ENCODE measurements at regions not wholly inside any gene's neighbourhood (a gene's known extent, or its start where the extent isn't known, plus 50 kb on each side); places are given as distances from the start of the nearest gene placed in this dataset.

DNA sequence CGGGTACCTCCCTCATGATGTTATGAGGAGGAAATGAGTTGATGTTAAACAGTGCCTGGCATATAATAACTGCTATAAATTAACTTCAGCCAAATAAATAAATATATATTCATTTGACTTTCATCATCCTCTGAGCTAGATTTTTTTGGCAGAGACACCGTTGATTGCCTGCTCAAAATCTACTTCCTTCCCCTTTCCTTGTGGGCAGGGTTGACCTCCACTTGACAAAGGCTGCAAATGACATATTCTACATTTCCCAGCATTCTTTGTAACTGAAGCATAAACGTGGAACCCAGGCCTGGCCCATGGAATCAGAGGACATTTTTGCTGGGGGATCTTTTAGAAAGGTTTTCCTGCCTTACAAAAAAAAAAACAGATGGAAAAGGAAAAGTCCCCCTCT, 177.8 kb downstream of the TXNL1 start:
- Histone ChIP-seq H3K4me1 (ENCODE audit: control insufficient read depth, insufficient read depth, low read length) (no peaks in the 10 kb centered on the region), H3K4me3 (ENCODE audit: low read depth, low read length) (no peak overlapping the region), H3K9me3 (ENCODE audit: control insufficient read depth, insufficient read depth, low read depth, low read length) (no peaks in the 10 kb centered on the region), H3K27ac (ENCODE audit: extremely low read depth, low read depth, low read length) (no peak overlapping the region), H3K36me3 (ENCODE audit: control insufficient read depth in 2 of 2, insufficient read depth in 1 of 2, low read length in 2 of 2) (no peaks in the 10 kb centered on the region)
- ChIA-PET CTCF (no interaction called here), POLR2A (no interaction called here)
- no peak for TF ChIP-seq MEIS1 (CRISPR knock-in tag; IDR thresholded peaks at IDR 0.05; ENCODE audit: borderline replicate concordance)
- no peak for TF ChIP-seq GLIS2 (tag by site-specific recombination; IDR thresholded peaks at IDR 0.05)
- no peak for TF ChIP-seq ZNF239 (tag by site-specific recombination; IDR thresholded peaks at IDR 0.05)
- TF ChIP-seq ZSCAN30 (tag by site-specific recombination; IDR thresholded peaks at IDR 0.05): no peak
- TF ChIP-seq SCRT2 (tag by site-specific recombination; IDR thresholded peaks at IDR 0.05): no peak
- no peak for TF ChIP-seq ZNF302 (tag by site-specific recombination; IDR thresholded peaks at IDR 0.05; ENCODE audit: low read depth)
- no peak for TF ChIP-seq ZNF155 (tag by site-specific recombination; IDR thresholded peaks at IDR 0.05)
- TF ChIP-seq, protein P1, sequence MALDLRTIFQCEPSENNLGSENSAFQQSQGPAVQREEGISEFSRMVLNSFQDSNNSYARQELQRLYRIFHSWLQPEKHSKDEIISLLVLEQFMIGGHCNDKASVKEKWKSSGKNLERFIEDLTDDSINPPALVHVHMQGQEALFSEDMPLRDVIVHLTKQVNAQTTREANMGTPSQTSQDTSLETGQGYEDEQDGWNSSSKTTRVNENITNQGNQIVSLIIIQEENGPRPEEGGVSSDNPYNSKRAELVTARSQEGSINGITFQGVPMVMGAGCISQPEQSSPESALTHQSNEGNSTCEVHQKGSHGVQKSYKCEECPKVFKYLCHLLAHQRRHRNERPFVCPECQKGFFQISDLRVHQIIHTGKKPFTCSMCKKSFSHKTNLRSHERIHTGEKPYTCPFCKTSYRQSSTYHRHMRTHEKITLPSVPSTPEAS (tag by site-specific recombination; IDR thresholded peaks at IDR 0.05): no peak
- TF ChIP-seq ZNF354C (tag by site-specific recombination; IDR thresholded peaks at IDR 0.05; ENCODE audit: borderline replicate concordance, low read depth): no peak
- no peak for TF ChIP-seq GLI4 (tag by site-specific recombination; IDR thresholded peaks at IDR 0.05)
- TF ChIP-seq, protein P2, sequence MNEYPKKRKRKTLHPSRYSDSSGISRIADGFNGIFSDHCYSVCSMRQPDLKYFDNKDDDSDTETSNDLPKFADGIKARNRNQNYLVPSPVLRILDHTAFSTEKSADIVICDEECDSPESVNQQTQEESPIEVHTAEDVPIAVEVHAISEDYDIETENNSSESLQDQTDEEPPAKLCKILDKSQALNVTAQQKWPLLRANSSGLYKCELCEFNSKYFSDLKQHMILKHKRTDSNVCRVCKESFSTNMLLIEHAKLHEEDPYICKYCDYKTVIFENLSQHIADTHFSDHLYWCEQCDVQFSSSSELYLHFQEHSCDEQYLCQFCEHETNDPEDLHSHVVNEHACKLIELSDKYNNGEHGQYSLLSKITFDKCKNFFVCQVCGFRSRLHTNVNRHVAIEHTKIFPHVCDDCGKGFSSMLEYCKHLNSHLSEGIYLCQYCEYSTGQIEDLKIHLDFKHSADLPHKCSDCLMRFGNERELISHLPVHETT (tag by site-specific recombination; IDR thresholded peaks at IDR 0.05): no peak
- TF ChIP-seq ZNF555 (tag by site-specific recombination; conservative IDR thresholded peaks at IDR 0.05): no peak
- TF ChIP-seq, protein P3, sequence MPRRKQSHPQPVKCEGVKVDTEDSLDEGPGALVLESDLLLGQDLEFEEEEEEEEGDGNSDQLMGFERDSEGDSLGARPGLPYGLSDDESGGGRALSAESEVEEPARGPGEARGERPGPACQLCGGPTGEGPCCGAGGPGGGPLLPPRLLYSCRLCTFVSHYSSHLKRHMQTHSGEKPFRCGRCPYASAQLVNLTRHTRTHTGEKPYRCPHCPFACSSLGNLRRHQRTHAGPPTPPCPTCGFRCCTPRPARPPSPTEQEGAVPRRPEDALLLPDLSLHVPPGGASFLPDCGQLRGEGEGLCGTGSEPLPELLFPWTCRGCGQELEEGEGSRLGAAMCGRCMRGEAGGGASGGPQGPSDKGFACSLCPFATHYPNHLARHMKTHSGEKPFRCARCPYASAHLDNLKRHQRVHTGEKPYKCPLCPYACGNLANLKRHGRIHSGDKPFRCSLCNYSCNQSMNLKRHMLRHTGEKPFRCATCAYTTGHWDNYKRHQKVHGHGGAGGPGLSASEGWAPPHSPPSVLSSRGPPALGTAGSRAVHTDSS (tag by site-specific recombination; IDR thresholded peaks at IDR 0.05): no peak

DNA sequence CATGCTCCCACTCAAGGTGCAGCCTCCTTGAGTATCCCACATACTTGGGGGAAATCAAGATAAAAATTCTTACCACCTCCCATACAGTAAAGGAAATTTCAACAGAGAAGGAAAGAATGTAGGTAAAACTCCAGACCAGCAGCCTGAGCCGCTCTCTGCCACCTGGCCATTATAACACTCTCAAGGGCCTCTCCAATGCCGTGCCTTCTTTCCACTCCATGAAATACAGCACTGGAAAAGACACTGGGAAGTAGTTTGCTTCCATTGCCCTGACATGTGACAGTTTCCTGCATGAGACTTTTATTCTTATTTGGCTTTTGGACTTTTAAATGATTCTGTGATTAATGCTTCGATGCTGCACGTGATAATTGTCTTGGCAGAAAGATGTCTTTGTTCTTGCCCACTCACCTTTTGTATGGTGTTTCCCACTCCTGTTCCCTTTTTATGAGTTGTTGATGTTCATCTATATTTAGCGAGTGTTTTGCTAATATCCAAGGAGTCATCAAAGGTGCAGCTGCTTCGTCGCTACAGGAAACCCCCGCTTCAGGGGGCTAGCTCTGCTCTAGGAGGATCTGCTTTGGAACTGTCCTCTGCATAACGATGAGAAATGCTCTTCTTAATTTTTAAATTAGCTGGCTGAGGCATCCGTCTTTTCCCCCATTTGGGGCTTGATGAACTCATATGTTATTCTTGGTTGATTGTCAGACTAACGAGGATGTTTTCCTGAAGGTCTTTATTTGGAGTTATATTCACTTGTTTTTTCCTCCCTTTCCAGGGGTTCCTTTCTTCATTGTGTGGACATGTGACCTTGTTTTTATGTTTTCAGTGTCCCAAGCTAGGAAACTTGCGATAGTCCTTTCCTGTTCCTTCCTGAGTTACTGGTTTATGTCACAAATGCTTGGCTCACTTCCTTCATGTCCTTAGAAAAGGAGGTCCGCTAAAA, 179.4 kb downstream of the TXNL1 start:
- ChIA-PET POLR2A (no interaction called here), CTCF (interaction anchor here (0.6 to 1.1 kb wide), 2 partner anchors 17 to 62 kb away, joined by 3 to 5 read pairs; no protein-coding TSS in a partner anchor)
- Histone ChIP-seq H3K4me3 (ENCODE audit: low read depth, low read length) (no peak overlapping the region), H3K27ac (ENCODE audit: extremely low read depth, low read depth, low read length) (no peak overlapping the region), H3K9me3 (ENCODE audit: control insufficient read depth, insufficient read depth, low read depth, low read length) (no peaks in the 10 kb centered on the region), H3K4me1 (ENCODE audit: control insufficient read depth, insufficient read depth, low read length) (no peaks in the 10 kb centered on the region), H3K36me3 (ENCODE audit: control insufficient read depth in 2 of 2, insufficient read depth in 1 of 2, low read length in 2 of 2) (no peaks in the 10 kb centered on the region)
- TF ChIP-seq PRDM1 (tag by site-specific recombination; IDR thresholded peaks at IDR 0.05) (no peak), ZNF747 (tag by site-specific recombination; IDR thresholded peaks at IDR 0.05) (no peak), HOXD13 (CRISPR knock-in tag; IDR thresholded peaks at IDR 0.05; ENCODE audit: borderline replicate concordance) (no peak), ZNF324 (tag by site-specific recombination; IDR thresholded peaks at IDR 0.05) (no peak)
- TF ChIP-seq, protein P4, sequence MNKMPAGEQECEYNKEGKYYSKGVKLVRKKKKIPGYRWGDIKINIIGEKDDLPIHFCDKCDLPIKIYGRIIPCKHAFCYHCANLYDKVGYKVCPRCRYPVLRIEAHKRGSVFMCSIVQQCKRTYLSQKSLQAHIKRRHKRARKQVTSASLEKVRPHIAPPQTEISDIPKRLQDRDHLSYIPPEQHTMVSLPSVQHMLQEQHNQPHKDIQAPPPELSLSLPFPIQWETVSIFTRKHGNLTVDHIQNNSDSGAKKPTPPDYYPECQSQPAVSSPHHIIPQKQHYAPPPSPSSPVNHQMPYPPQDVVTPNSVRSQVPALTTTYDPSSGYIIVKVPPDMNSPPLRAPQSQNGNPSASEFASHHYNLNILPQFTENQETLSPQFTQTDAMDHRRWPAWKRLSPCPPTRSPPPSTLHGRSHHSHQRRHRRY (tag by site-specific recombination; IDR thresholded peaks at IDR 0.05): no peak
- TF ChIP-seq, protein P3 (tag by site-specific recombination; IDR thresholded peaks at IDR 0.05): no peak
